ENCODE measurements at regions not wholly inside any gene's neighbourhood (a gene's known extent, or its start where the extent isn't known, plus 50 kb on each side); places are given as distances from the start of the nearest gene placed in this dataset.

DNA sequence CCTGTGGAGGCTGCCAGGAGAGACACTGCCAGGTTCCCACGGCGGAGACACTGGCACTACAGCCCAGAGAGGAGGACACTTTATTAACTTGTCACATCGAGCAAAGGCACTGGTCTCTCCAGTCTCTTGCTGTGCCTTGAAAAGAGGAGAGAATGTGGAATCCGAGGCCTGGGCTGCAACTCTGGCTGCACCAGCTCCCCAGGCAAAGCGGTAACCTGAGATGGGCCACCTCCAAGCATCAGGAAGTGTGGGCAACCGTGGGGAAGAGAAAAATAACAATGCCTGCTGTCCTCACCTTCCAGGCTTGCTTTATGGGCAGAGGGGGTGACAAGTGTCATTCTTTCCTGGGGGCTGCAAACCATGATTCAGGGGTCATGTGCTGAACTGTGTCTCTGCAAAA, 91.6 kb upstream of the RGMA start:
- TF ChIP-seq CTCF (IDR thresholded peaks at IDR 0.05) (no peak), POLR2A (IDR thresholded peaks at IDR 0.05) (no peak)
